GM12874 (cell line): ENCODE measurements at regions not wholly inside any gene's neighbourhood (a gene's known extent, or its start where the extent isn't known, plus 50 kb on each side); places are given as distances from the start of the nearest gene placed in this dataset.

Experiments used
- CTCF ChIP-seq: IDR thresholded peaks from 2 replicates; pipeline ENCODE4 v1.5.1; 2011; ENCODE audit warnings: low read depth, mild to moderate bottlenecking, control low read depth, low read length, moderate library complexity; ENCODE audit not compliant: insufficient read depth

- no peak for TF ChIP-seq CTCF
Measured at GRCh38 chr20:55252521-55252920, 752.8 kb downstream of the CBLN4 start.

- no peak for TF ChIP-seq CTCF
Measured at GRCh38 chr20:55251170-55251569, 754.1 kb downstream of the CBLN4 start.

- no peak for TF ChIP-seq CTCF
Measured at GRCh38 chr20:55242853-55243252, 762.5 kb downstream of the CBLN4 start.

- TF ChIP-seq CTCF = no peak
Measured at GRCh38 chr20:55239269-55239668, 763.9 kb downstream of the DOK5 start.

GRCh38 chr20:55232647-55233046 is 757.3 kb downstream of the DOK5 start:
- TF ChIP-seq CTCF = no peak

GRCh38 chr20:55229451-55229850 is 754.1 kb downstream of the DOK5 start:
- TF ChIP-seq CTCF = no peak

- TF ChIP-seq CTCF = no peak
Measured at GRCh38 chr20:55216525-55217242, 741.3 kb downstream of the DOK5 start.
